SU-DHL-6 (cell line): ENCODE measurements at regions not wholly inside any gene's neighbourhood (a gene's known extent, or its start where the extent isn't known, plus 50 kb on each side); places are given as distances from the start of the nearest gene placed in this dataset.

Experiments used
- H2AFZ ChIP-seq: fragments of 200-600 bp; sonication (generic); 2 replicates; pipeline ENCODE4 v1.6.1; 2014; ENCODE audit warnings: low read depth, mild to moderate bottlenecking, moderate library complexity, mixed read lengths, antibody characterized with exemption, low read length; ENCODE audit not compliant: severe bottlenecking
- H3F3A ChIP-seq: fragments of 200-600 bp; shearing (Covaris generic); 2 replicates; pipeline ENCODE4 v1.6.0; 2016; ENCODE audit warnings: antibody characterized with exemption, mild to moderate bottlenecking; ENCODE audit not compliant: insufficient read depth
- H3K27ac ChIP-seq: fragments of 200-600 bp; sonication (generic); 2 replicates; pipeline ENCODE4 v1.5.1; 2016; ENCODE audit warnings: low read depth, mild to moderate bottlenecking, low read length, moderate library complexity, mixed read lengths
- H3K27me3 ChIP-seq: fragments of 200-600 bp; sonication (generic), shearing (Covaris generic); 2 replicates; pipeline ENCODE4 v1.6.0; 2014; ENCODE audit warnings: mild to moderate bottlenecking, low read length
- H3K36me3 ChIP-seq: fragments of 200-600 bp; sonication (generic); 2 replicates; pipeline ENCODE4 v1.6.1; 2014; ENCODE audit warnings: mild to moderate bottlenecking, low read length, mixed read lengths
- H3K4me2 ChIP-seq: fragments of 300-600, 200-600 bp; shearing (Covaris generic), sonication (generic); 2 replicates; pipeline ENCODE4 v1.6.0; 2014; ENCODE audit warnings: low read length, low read depth, mild to moderate bottlenecking; ENCODE audit not compliant: poor library complexity, severe bottlenecking
- H3K4me3 ChIP-seq: fragments of 200-600 bp; sonication (generic); 2 replicates; pipeline ENCODE4 v1.5.1; 2014; ENCODE audit warnings: antibody characterized with exemption, low read length, mild to moderate bottlenecking, mixed read lengths; ENCODE audit not compliant: insufficient read depth, poor library complexity, severe bottlenecking
- H3K79me2 ChIP-seq: fragments of 200-600 bp; sonication (generic); 2 replicates; pipeline ENCODE4 v1.6.1; 2014; ENCODE audit warnings: mild to moderate bottlenecking, low read length, moderate library complexity; ENCODE audit not compliant: insufficient read depth
- H3K9ac ChIP-seq: fragments of 200-600 bp; sonication (generic); 2 replicates; pipeline ENCODE4 v1.7.0; 2014; ENCODE audit warnings: mild to moderate bottlenecking, low read length
- H3K9me2 ChIP-seq: fragments of 200-600 bp; sonication (generic); replicated peaks from 2 replicates; pipeline ENCODE4 v1.6.1; 2014; ENCODE audit warnings: low read length; ENCODE audit not compliant: insufficient read depth
- H3K9me3 ChIP-seq: fragments of 200-600 bp; sonication (generic); 2 replicates; pipeline ENCODE4 v1.6.1; 2014; ENCODE audit warnings: low read length, mixed read lengths; ENCODE audit not compliant: insufficient read depth
- H4K20me1 ChIP-seq: fragments of 200-600 bp; sonication (generic); 2 replicates; pipeline ENCODE4 v1.6.1; 2014; ENCODE audit warnings: low read depth, mild to moderate bottlenecking, antibody characterized with exemption, low read length, moderate library complexity, mixed read lengths
- CTCF ChIP-seq: fragments of 200-600 bp; sonication (generic); IDR thresholded peaks from one replicate; pipeline ENCODE4 v1.5.1; 2017; ENCODE audit warnings: antibody characterized with exemption, mild to moderate bottlenecking, low read length, moderate library complexity; ENCODE audit not compliant: insufficient read depth, poor library complexity, severe bottlenecking
- EZH2phosphoT487 ChIP-seq: fragments of 200-600 bp; sonication (generic), shearing (Covaris generic); conservative IDR thresholded peaks from 2 replicates; pipeline ENCODE4 v1.6.1; 2018; ENCODE audit warnings: mild to moderate bottlenecking, antibody characterized with exemption, low read length, moderate library complexity, mixed read lengths

- Histone ChIP-seq H3K9me2 (no peaks in the 10 kb centered on the region), H3K27ac (no peak overlapping the region), H4K20me1 (no peaks in the 10 kb centered on the region), H3K4me3 (no peak overlapping the region), H3K36me3 (no peaks in the 10 kb centered on the region), H3K79me2 (no peaks in the 10 kb centered on the region), H2AFZ (no peak overlapping the region), H3K9ac (no peak overlapping the region), H3K27me3 (no peaks in the 10 kb centered on the region), H3K9me3 (no peaks in the 10 kb centered on the region), H3F3A (no peaks in the 10 kb centered on the region), H3K4me2 (no peak overlapping the region)
- no peak for TF ChIP-seq CTCF
- TF ChIP-seq EZH2phosphoT487, result no peak
These were observed 141.4 kb downstream of the BUB3 start for GRCh38 chr10:123295644-123296043.

- Histone ChIP-seq H3K4me3 (no peak overlapping the region), H3K4me2 (no peak overlapping the region), H4K20me1 (no peaks in the 10 kb centered on the region), H3K27ac (no peak overlapping the region), H3K36me3 (no peaks in the 10 kb centered on the region), H3F3A (no peaks in the 10 kb centered on the region), H3K9me2 (no peaks in the 10 kb centered on the region), H3K27me3 (no peaks in the 10 kb centered on the region), H3K79me2 (no peaks in the 10 kb centered on the region), H3K9ac (no peak overlapping the region), H2AFZ (no peak overlapping the region), H3K9me3 (no peaks in the 10 kb centered on the region)
- TF ChIP-seq EZH2phosphoT487, result no peak
- TF ChIP-seq CTCF, result no peak
These were observed 143.0 kb downstream of the BUB3 start for GRCh38 chr10:123297175-123297574.

GRCh38 chr10:123298583-123298982 is 144.4 kb downstream of the BUB3 start:
- H3K4me3 ChIP-seq, result no peak overlapping the region
- no peak for TF ChIP-seq EZH2phosphoT487
- no peak for TF ChIP-seq CTCF
- no peak overlapping the region for H2AFZ ChIP-seq
- H3K79me2 ChIP-seq, result no peaks in the 10 kb centered on the region
- no peaks in the 10 kb centered on the region for H4K20me1 ChIP-seq
- H3K9me3 ChIP-seq, result no peaks in the 10 kb centered on the region
- no peak overlapping the region for H3K27ac ChIP-seq
- H3F3A ChIP-seq, result no peaks in the 10 kb centered on the region
- no peak overlapping the region for H3K9ac ChIP-seq
- H3K4me2 ChIP-seq, result no peak overlapping the region
- H3K27me3 ChIP-seq, result no peaks in the 10 kb centered on the region
- no peaks in the 10 kb centered on the region for H3K9me2 ChIP-seq
- no peaks in the 10 kb centered on the region for H3K36me3 ChIP-seq
